ENCODE measurements at regions not wholly inside any gene's neighbourhood (a gene's known extent, or its start where the extent isn't known, plus 50 kb on each side); places are given as distances from the start of the nearest gene placed in this dataset.

- Histone ChIP-seq H3K27ac (no peak overlapping the region), H3K4me1 (no peaks in the 10 kb centered on the region), H3K27me3 (no peaks in the 10 kb centered on the region), H3K4me3 (no peak overlapping the region), H3K9me3 (peaks cover 11% of the 10 kb centered on the region), H3K36me3 (no peaks in the 10 kb centered on the region)
- no peak for DNase-seq (ENCODE audit: low spot score in 2 of 2)
- TF ChIP-seq POLR2A (IDR thresholded peaks at IDR 0.05) (no peak), EP300 (IDR thresholded peaks at IDR 0.05) (no peak), POLR2AphosphoS5 (IDR thresholded peaks at IDR 0.05) (no peak), CTCF (IDR thresholded peaks at IDR 0.05) (no peak)
Observed at GRCh38 chr9:82571540-82571939, 491.4 kb downstream of the RASEF start.

- peaks cover 11% of the 10 kb centered on the region for H3K9me3 ChIP-seq
- no peaks in the 10 kb centered on the region for H3K27me3 ChIP-seq
- H3K4me3 ChIP-seq, result no peak overlapping the region
- H3K27ac ChIP-seq, result no peak overlapping the region
- no peaks in the 10 kb centered on the region for H3K36me3 ChIP-seq
- no peak for DNase-seq (ENCODE audit: low spot score in 2 of 2)
- no peaks in the 10 kb centered on the region for H3K4me1 ChIP-seq
- 84% methylated on average over 2 of the region's 2 CpGs for WGBS
- TF ChIP-seq CTCF (IDR thresholded peaks at IDR 0.05) (no peak), POLR2AphosphoS5 (IDR thresholded peaks at IDR 0.05) (no peak), EP300 (IDR thresholded peaks at IDR 0.05) (no peak), POLR2A (IDR thresholded peaks at IDR 0.05) (no peak)
Observed at GRCh38 chr9:82572146-82572545, 490.8 kb downstream of the RASEF start.

DNA sequence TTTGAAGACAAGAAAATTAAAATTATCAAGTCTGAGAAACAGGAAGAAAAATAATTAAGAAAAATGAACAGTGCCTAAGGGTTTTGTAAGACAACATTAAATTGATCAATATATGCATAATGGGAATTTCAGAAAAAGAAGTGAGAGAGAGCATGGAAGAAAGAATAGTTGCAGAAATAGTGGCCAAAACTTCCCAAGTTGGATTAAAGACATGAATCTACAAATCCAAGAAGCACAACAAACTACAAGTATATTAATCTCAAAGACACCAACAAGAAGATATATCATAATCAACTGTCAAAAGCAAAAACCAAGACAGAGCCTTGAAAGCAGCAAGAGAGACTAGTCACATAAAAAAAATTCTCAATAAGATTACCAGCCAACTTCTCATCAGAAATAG lies 488.0 kb downstream of the RASEF start:
- no peaks in the 10 kb centered on the region for H3K4me1 ChIP-seq
- DNase-seq (ENCODE audit: low spot score in 2 of 2), result no peak
- no peaks in the 10 kb centered on the region for H3K27me3 ChIP-seq
- no peak overlapping the region for H3K4me3 ChIP-seq
- peaks cover 20% of the 10 kb centered on the region for H3K9me3 ChIP-seq
- no peak overlapping the region for H3K27ac ChIP-seq
- TF ChIP-seq EP300 (IDR thresholded peaks at IDR 0.05), result no peak
- no peak for TF ChIP-seq CTCF (IDR thresholded peaks at IDR 0.05)
- no peak for TF ChIP-seq POLR2A (IDR thresholded peaks at IDR 0.05)
- TF ChIP-seq POLR2AphosphoS5 (IDR thresholded peaks at IDR 0.05), result no peak
- no peaks in the 10 kb centered on the region for H3K36me3 ChIP-seq

DNA sequence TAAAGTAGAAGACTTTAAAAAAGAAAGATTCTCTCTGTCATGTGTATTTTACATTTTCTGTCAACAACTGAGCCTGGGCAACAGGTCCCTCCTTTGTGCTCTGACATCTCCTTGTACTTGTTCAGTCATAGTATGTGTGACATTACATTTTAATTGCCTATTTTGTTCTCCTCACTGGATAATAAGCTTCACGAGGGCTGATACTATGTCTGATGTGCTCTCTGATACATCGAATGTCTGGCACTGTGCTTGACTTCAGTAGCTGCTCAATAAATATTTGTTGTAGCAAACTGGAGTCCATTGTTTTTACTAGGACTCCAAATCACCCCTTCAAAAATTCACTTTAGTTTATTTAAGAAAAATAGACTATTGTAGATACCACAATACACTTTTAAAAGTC lies 482.0 kb downstream of the RASEF start:
- no peak for TF ChIP-seq POLR2AphosphoS5 (IDR thresholded peaks at IDR 0.05)
- TF ChIP-seq EP300 (IDR thresholded peaks at IDR 0.05), result no peak
- Histone ChIP-seq H3K4me3 (no peak overlapping the region), H3K27ac (no peak overlapping the region), H3K36me3 (no peaks in the 10 kb centered on the region), H3K27me3 (no peaks in the 10 kb centered on the region), H3K4me1 (no peaks in the 10 kb centered on the region), H3K9me3 (peaks cover 9% of the 10 kb centered on the region)
- no peak for DNase-seq (ENCODE audit: low spot score in 2 of 2)
- WGBS, result 90% methylated on average over 2 of the region's 2 CpGs

- TF ChIP-seq POLR2AphosphoS5 (IDR thresholded peaks at IDR 0.05), result no peak
- TF ChIP-seq EP300 (IDR thresholded peaks at IDR 0.05), result no peak
- TF ChIP-seq POLR2A (IDR thresholded peaks at IDR 0.05), result no peak
- TF ChIP-seq CTCF (IDR thresholded peaks at IDR 0.05), result no peak
- no peaks in the 10 kb centered on the region for H3K27me3 ChIP-seq
- no peak overlapping the region for H3K27ac ChIP-seq
- WGBS, result 85% methylated on average over 1 of the region's 1 CpG
- H3K4me1 ChIP-seq, result no peaks in the 10 kb centered on the region
- H3K36me3 ChIP-seq, result no peaks in the 10 kb centered on the region
- no peak for DNase-seq (ENCODE audit: low spot score in 2 of 2)
- no peak overlapping the region for H3K4me3 ChIP-seq
- peaks cover 9% of the 10 kb centered on the region for H3K9me3 ChIP-seq
Observed at GRCh38 chr9:82581516-82581915, 481.4 kb downstream of the RASEF start.

DNA sequence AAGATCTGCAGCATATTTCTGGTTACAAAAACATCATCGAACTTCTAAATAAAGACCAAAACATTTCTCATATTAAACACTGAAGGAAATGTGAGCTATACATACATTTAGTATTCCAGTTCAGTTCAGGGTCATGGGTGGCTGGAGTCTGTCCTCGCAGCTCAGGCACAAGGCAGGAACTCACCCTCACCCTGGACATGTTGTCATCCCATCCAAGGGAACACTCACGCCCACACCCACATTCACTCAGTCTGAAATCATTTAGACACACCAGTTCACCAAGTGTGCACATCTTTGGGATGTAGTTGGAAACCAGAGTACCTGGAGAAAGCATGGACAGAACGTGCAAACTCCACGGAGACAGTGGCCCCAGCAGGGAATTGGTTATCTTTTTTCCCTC lies 481.0 kb downstream of the RASEF start:
- H3K36me3 ChIP-seq, result no peaks in the 10 kb centered on the region
- H3K4me3 ChIP-seq, result no peak overlapping the region
- no peaks in the 10 kb centered on the region for H3K27me3 ChIP-seq
- TF ChIP-seq CTCF (IDR thresholded peaks at IDR 0.05), result no peak
- TF ChIP-seq EP300 (IDR thresholded peaks at IDR 0.05), result no peak
- TF ChIP-seq POLR2AphosphoS5 (IDR thresholded peaks at IDR 0.05), result no peak
- TF ChIP-seq POLR2A (IDR thresholded peaks at IDR 0.05), result no peak
- 89% methylated on average over 5 of the region's 5 CpGs for WGBS
- no peaks in the 10 kb centered on the region for H3K4me1 ChIP-seq
- H3K9me3 ChIP-seq, result peaks cover 9% of the 10 kb centered on the region
- H3K27ac ChIP-seq, result no peak overlapping the region
- no peak for DNase-seq (ENCODE audit: low spot score in 2 of 2)

Measured in suprapubic skin (tissue), 4 donors.